A673 (cell line): ENCODE measurements at regions not wholly inside any gene's neighbourhood (a gene's known extent, or its start where the extent isn't known, plus 50 kb on each side); places are given as distances from the start of the nearest gene placed in this dataset.

Source experiments
- BruUV-seq: library from RNA; stranded (reverse); fragments of 400-500 nt; replicated peaks from 2 replicates; lab custom pipeline; 2021; lab: Mats Ljungman, UMichigan
- CTCF ChIA-PET: fragments of 300-600 bp; sonication (Branson Sonifier 250); formaldehyde crosslinking; loops from one replicate; lab custom pipeline; 2022; ENCODE audit warnings: antibody characterized with exemption; lab: Charles Lee
- POLR2A ChIA-PET: fragments of 300-600 bp; sonication (Branson Sonifier 250); formaldehyde crosslinking; loops from one replicate; lab custom pipeline; 2022; ENCODE audit warnings: antibody characterized with exemption; ENCODE audit not compliant: low non-redundant PET; lab: Charles Lee
- DNase-seq: peaks from one replicate; pipeline ENCODE4 v3.0.0-alpha.2; 2015; ENCODE audit warnings: low spot score
- H3K27ac ChIP-seq: fragments of 200-600 bp; sonication (generic); 2 replicates; pipeline ENCODE4 v1.5.1; 2016; ENCODE audit warnings: mixed run types, low read depth, mild to moderate bottlenecking, mixed read lengths, antibody characterized with exemption, low read length; ENCODE audit not compliant: poor library complexity, severe bottlenecking
- H3K27me3 ChIP-seq: fragments of 200-600 bp; sonication (generic); replicated peaks from 2 replicates; pipeline ENCODE4 v1.6.1; 2017; ENCODE audit warnings: mixed run types, low read depth, mild to moderate bottlenecking, mixed read lengths, antibody characterized with exemption, low read length; ENCODE audit not compliant: insufficient read depth, poor library complexity
- H3K36me3 ChIP-seq: fragments of 200-600 bp; sonication (generic); 2 replicates; pipeline ENCODE4 v1.6.1; 2016; ENCODE audit warnings: mixed run types, mild to moderate bottlenecking, mixed read lengths, antibody characterized with exemption, low read length; ENCODE audit not compliant: insufficient read depth, poor library complexity, severe bottlenecking
- H3K4me1 ChIP-seq: fragments of 200-600 bp; sonication (generic); 2 replicates; pipeline ENCODE4 v1.6.1; 2017; ENCODE audit warnings: mixed run types, mild to moderate bottlenecking, mixed read lengths, antibody characterized with exemption, low read length; ENCODE audit not compliant: insufficient read depth, poor library complexity, severe bottlenecking
- H3K4me3 ChIP-seq: fragments of 200-600 bp; sonication (generic); 2 replicates; pipeline ENCODE4 v1.5.1; 2016; ENCODE audit warnings: low read depth, mixed run types, mild to moderate bottlenecking, mixed read lengths, low read length; ENCODE audit not compliant: poor library complexity, severe bottlenecking
- H3K9me3 ChIP-seq: fragments of 200-600 bp; sonication (generic); 2 replicates; pipeline ENCODE4 v1.6.1; 2016; ENCODE audit warnings: mixed run types, low read depth, mild to moderate bottlenecking, mixed read lengths, antibody characterized with exemption, low read length; ENCODE audit not compliant: poor library complexity, severe bottlenecking
- EZH2 ChIP-seq: fragments of 200-600 bp; sonication (generic); IDR thresholded peaks from 2 replicates; pipeline ENCODE4 v1.6.1; 2017; ENCODE audit warnings: borderline replicate concordance, low read depth, mild to moderate bottlenecking, mixed read lengths, antibody characterized with exemption, low read length; ENCODE audit not compliant: poor library complexity, severe bottlenecking
- intact Hi-C: fragments of 100-400 bp; cut with micrococcal nuclease; formaldehyde crosslinking; loops from one replicate; pipeline ENCODE4 v1.10.0; 2022; ENCODE audit not compliant: unreplicated experiment
- TF ChIP-seq, protein P1 (sequence below): fragments of 300-800, 200-600 bp; sonication (generic); conservative IDR thresholded peaks from 2 replicates; pipeline ENCODE4 v1.5.1; 2017; ENCODE audit warnings: low read depth, mild to moderate bottlenecking, antibody characterized with exemption, low read length, moderate library complexity, mixed read lengths

DNA sequence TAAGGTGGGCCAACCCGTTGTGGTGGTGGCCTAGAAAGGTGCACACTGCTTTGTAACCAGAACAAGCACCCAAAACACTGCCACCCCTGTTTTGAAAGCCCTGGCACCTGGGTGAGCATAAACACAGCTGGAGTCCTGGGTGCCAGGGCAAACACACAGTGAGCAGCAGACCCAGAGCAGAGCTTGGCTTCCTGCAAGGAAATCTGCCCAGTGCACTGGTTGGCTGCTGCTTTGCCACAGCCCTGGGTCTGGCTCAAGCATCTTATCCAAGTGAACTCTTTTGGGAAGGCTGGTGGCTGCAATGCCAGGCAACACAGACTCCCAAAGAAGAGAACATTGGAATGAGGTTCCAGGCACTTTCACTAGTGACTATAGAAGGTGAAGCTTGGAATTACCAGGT lies 145.5 kb upstream of the PDE1C start:
- no TSS peak for BruUV-seq
- intact Hi-C loops: no loop called here
- POLR2A ChIA-PET: no interaction called here

GRCh38 chr7:32214913-32215312 lies 144.7 kb upstream of the PDE1C start:
- no peak for DNase-seq
- CTCF ChIA-PET: no interaction called here
- intact Hi-C loops: loop anchor here (5.0 kb wide), 1 partner anchor 132 kb away; no protein-coding TSS in a partner anchor

More for the DNA sequence above, 145.5 kb upstream of the PDE1C start:
- Histone ChIP-seq H3K9me3 (no peaks in the 10 kb centered on the region), H3K4me3 (no peak overlapping the region), H3K36me3 (no peaks in the 10 kb centered on the region), H3K27me3 (peaks cover 40% of the 10 kb centered on the region), H3K4me1 (no peaks in the 10 kb centered on the region), H3K27ac (no peak overlapping the region)
- TF ChIP-seq, protein P1, sequence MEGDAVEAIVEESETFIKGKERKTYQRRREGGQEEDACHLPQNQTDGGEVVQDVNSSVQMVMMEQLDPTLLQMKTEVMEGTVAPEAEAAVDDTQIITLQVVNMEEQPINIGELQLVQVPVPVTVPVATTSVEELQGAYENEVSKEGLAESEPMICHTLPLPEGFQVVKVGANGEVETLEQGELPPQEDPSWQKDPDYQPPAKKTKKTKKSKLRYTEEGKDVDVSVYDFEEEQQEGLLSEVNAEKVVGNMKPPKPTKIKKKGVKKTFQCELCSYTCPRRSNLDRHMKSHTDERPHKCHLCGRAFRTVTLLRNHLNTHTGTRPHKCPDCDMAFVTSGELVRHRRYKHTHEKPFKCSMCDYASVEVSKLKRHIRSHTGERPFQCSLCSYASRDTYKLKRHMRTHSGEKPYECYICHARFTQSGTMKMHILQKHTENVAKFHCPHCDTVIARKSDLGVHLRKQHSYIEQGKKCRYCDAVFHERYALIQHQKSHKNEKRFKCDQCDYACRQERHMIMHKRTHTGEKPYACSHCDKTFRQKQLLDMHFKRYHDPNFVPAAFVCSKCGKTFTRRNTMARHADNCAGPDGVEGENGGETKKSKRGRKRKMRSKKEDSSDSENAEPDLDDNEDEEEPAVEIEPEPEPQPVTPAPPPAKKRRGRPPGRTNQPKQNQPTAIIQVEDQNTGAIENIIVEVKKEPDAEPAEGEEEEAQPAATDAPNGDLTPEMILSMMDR: no peak
- no peak for TF ChIP-seq EZH2
- CTCF ChIA-PET: interaction anchor here (0.5 kb wide), 1 partner anchor 103 kb away, joined by 4 read pairs; no protein-coding TSS in a partner anchor
- no peak for DNase-seq

DNA sequence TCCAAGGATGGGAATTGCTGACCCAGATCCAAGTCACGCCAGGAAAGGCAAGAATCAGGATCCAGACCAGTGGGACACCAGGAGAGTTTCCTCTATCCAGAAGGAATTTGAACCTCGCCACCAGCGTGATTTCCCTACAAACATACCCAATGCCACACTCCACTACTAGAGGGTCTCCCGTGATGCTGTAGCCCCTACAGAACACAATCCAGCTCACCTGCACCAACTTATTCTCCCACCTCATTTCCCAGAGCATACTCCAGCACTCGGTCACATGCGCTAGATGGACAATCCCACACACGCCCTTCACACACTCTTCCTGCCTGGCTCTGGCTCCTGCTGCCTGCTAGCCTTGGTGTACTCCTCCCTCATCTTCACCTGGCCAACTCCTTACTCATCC lies 142.1 kb upstream of the PDE1C start:
- BruUV-seq: no TSS peak
- H3K36me3 ChIP-seq: no peaks in the 10 kb centered on the region
- intact Hi-C loops: loop anchor here (5.0 kb wide), 1 partner anchor 135 kb away; no protein-coding TSS in a partner anchor
- no peak for TF ChIP-seq EZH2
- TF ChIP-seq, protein P1: no peak
- no peaks in the 10 kb centered on the region for H3K9me3 ChIP-seq
- no peak overlapping the region for H3K4me3 ChIP-seq
- H3K27ac ChIP-seq: no peak overlapping the region
- no peak for DNase-seq
- CTCF ChIA-PET: interaction anchor here (0.7 kb wide), 1 partner anchor 10 kb away, joined by 9 read pairs; no protein-coding TSS in a partner anchor
- POLR2A ChIA-PET: no interaction called here
- peaks cover 70% of the 10 kb centered on the region for H3K27me3 ChIP-seq
- no peaks in the 10 kb centered on the region for H3K4me1 ChIP-seq

More at GRCh38 chr7:32214913-32215312, 144.7 kb upstream of the PDE1C start:
- H3K27me3 ChIP-seq: peaks cover 44% of the 10 kb centered on the region
- H3K27ac ChIP-seq: no peak overlapping the region
- H3K36me3 ChIP-seq: no peaks in the 10 kb centered on the region
- BruUV-seq: no TSS peak
- H3K4me3 ChIP-seq: no peak overlapping the region
- no peaks in the 10 kb centered on the region for H3K9me3 ChIP-seq
- POLR2A ChIA-PET: no interaction called here
- no peak for TF ChIP-seq EZH2
- TF ChIP-seq, protein P1: no peak
- H3K4me1 ChIP-seq: no peaks in the 10 kb centered on the region
